ENCODE measurements at regions not wholly inside any gene's neighbourhood (a gene's known extent, or its start where the extent isn't known, plus 50 kb on each side); places are given as distances from the start of the nearest gene placed in this dataset.

DNA sequence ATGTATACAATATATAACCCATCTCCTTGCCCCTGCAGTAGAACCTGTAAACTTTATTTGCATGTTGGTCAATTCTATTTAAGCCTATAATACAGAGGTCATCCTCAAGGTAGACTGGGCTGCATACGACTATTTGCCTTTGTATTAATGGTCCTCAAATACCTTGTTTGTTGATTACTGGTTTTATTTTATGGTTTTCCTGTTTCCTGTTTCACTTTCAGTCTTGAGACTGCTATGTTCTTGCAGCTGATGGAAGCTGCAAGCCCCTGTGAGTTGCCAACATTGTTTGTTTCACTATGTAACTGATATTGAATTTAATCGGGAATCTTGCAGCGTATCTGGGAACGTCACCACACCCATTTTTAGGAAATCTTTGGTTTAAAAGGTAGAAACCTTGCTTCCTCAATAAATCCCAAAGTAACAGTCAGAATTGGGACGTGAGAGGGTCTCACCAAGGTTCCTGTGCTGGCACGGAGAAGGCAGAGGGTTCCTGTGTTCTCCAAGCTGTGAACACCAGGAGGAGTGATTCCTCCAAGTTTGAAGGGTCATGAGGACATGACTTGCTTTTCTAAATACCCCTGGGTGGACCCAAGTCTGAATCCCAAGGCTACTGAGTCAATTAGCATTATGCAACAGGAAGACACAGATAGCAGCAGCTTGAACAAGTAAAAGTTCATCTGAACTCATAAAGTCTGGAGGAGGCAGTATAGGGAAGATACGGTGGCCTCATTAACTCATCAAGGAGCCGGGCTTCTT, 110.6 kb upstream of the PNPLA4 start:
- Histone ChIP-seq H3K18ac (ENCODE audit: low read length) (no peak overlapping the region), H3K79me1 (ENCODE audit: low read length) (no peaks in the 10 kb centered on the region), H3K27me3 (ENCODE audit: insufficient read depth, low read length, poor library complexity) (no peaks in the 10 kb centered on the region), H3K23ac (ENCODE audit: low read length) (no peak overlapping the region), H3K79me2 (ENCODE audit: control insufficient read depth, insufficient read depth, low read length) (no peaks in the 10 kb centered on the region), H3K4me1 (ENCODE audit: control insufficient read depth, low read depth, low read length) (no peaks in the 10 kb centered on the region), H3K4ac (ENCODE audit: low read depth, low read length) (no peak overlapping the region), H2BK5ac (ENCODE audit: low read length) (no peak overlapping the region), H3K36me3 (ENCODE audit: control insufficient read depth, insufficient read depth, low read length) (no peaks in the 10 kb centered on the region), H2BK15ac (replicated peaks; ENCODE audit: low read depth) (no peak overlapping the region), H2BK120ac (ENCODE audit: low read depth, low read length) (no peak overlapping the region), H2AK5ac (ENCODE audit: low read length) (no peak overlapping the region), H3K4me3 (ENCODE audit: low read length) (no peak overlapping the region), H4K5ac (ENCODE audit: low read length) (no peak overlapping the region), H3K4me2 (ENCODE audit: low read length) (no peak overlapping the region), H3K27ac (ENCODE audit: low read depth, low read length) (no peak overlapping the region), H4K8ac (ENCODE audit: low read depth, low read length) (no peak overlapping the region), H3K9ac (ENCODE audit: low read length) (no peak overlapping the region), H3K56ac (ENCODE audit: low read length) (no peak overlapping the region)
- WGBS (ENCODE audit: extremely low coverage, insufficient coverage, low lambda C conversion rate), result no CpG with 5 or more reads among the region's 8 CpGs
- DNase-seq, result peak; percentile 23

DNA sequence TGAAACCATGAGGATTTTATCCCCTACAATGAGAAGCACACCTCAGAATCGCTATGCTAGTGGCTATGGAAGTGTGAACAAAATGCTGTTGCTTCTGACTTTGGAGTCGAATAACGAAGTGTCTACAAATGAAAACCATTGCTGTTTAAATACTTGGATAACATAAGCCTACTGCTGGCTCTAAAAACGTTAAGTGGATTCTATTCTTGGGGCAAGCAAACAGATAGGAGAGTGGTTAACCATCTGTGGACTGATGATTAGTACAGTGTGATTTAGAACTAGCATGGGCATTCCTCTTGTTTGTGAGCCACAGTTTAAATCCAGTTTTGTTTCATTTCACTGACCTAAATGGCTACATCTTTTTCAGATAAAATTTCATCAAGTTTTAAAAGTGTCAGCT, 109.7 kb upstream of the PNPLA4 start:
- Histone ChIP-seq H3K36me3 (ENCODE audit: control insufficient read depth, insufficient read depth, low read length) (no peaks in the 10 kb centered on the region), H3K23ac (ENCODE audit: low read length) (no peak overlapping the region), H2AK5ac (ENCODE audit: low read length) (no peak overlapping the region), H3K56ac (ENCODE audit: low read length) (no peak overlapping the region), H3K4me1 (ENCODE audit: control insufficient read depth, low read depth, low read length) (no peaks in the 10 kb centered on the region), H4K5ac (ENCODE audit: low read length) (no peak overlapping the region), H2BK5ac (ENCODE audit: low read length) (no peak overlapping the region), H3K27ac (ENCODE audit: low read depth, low read length) (no peak overlapping the region), H3K4ac (ENCODE audit: low read depth, low read length) (no peak overlapping the region), H3K27me3 (ENCODE audit: insufficient read depth, low read length, poor library complexity) (no peaks in the 10 kb centered on the region), H4K8ac (ENCODE audit: low read depth, low read length) (no peak overlapping the region), H3K4me3 (ENCODE audit: low read length) (no peak overlapping the region), H2BK120ac (ENCODE audit: low read depth, low read length) (no peak overlapping the region), H3K9ac (ENCODE audit: low read length) (no peak overlapping the region), H3K79me2 (ENCODE audit: control insufficient read depth, insufficient read depth, low read length) (no peaks in the 10 kb centered on the region), H3K4me2 (ENCODE audit: low read length) (no peak overlapping the region), H3K18ac (ENCODE audit: low read length) (no peak overlapping the region), H3K79me1 (ENCODE audit: low read length) (no peaks in the 10 kb centered on the region), H2BK15ac (replicated peaks; ENCODE audit: low read depth) (no peak overlapping the region)
- DNase-seq, result no peak
- WGBS (ENCODE audit: extremely low coverage, insufficient coverage, low lambda C conversion rate), result no CpG with 5 or more reads among the region's 4 CpGs

DNA sequence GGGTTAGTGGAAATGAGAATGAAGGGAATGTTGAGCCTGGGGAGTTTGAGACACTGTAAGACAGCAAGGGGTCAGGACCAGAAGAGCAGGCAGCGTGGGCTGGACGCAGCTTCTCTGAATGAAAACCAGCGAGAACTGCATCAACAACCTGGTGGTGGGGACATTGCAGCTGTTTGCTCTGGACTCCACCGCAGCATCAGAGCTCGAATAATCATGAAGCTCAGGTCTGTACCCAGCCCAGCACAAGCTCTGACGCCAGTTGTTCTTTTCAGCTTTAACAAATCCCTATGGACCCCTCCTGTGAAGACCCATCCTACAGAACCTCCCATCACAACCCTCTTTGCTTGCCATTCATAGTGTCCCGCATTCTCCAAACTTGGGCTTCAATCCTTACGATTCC, 106.8 kb upstream of the PNPLA4 start:
- no CpG with 5 or more reads among the region's 8 CpGs for WGBS (ENCODE audit: extremely low coverage, insufficient coverage, low lambda C conversion rate)
- H3K4me2 ChIP-seq (ENCODE audit: low read length), result no peak overlapping the region
- H3K27me3 ChIP-seq (ENCODE audit: insufficient read depth, low read length, poor library complexity), result no peaks in the 10 kb centered on the region
- DNase-seq, result peak; percentile 17
- no peaks in the 10 kb centered on the region for H3K79me2 ChIP-seq (ENCODE audit: control insufficient read depth, insufficient read depth, low read length)
- H2BK120ac ChIP-seq (ENCODE audit: low read depth, low read length), result no peak overlapping the region
- no peak overlapping the region for H3K18ac ChIP-seq (ENCODE audit: low read length)
- no peak overlapping the region for H3K9ac ChIP-seq (ENCODE audit: low read length)
- no peak overlapping the region for H2BK5ac ChIP-seq (ENCODE audit: low read length)
- H3K27ac ChIP-seq (ENCODE audit: low read depth, low read length), result no peak overlapping the region
- H2AK5ac ChIP-seq (ENCODE audit: low read length), result no peak overlapping the region
- no peak overlapping the region for H3K56ac ChIP-seq (ENCODE audit: low read length)
- H3K4me1 ChIP-seq (ENCODE audit: control insufficient read depth, low read depth, low read length), result no peaks in the 10 kb centered on the region
- no peak overlapping the region for H4K5ac ChIP-seq (ENCODE audit: low read length)
- H3K79me1 ChIP-seq (ENCODE audit: low read length), result no peaks in the 10 kb centered on the region
- H3K4me3 ChIP-seq (ENCODE audit: low read length), result no peak overlapping the region
- H4K8ac ChIP-seq (ENCODE audit: low read depth, low read length), result no peak overlapping the region
- no peaks in the 10 kb centered on the region for H3K36me3 ChIP-seq (ENCODE audit: control insufficient read depth, insufficient read depth, low read length)
- H3K23ac ChIP-seq (ENCODE audit: low read length), result no peak overlapping the region
- H3K4ac ChIP-seq (ENCODE audit: low read depth, low read length), result no peak overlapping the region
- no peak overlapping the region for H2BK15ac ChIP-seq (replicated peaks; ENCODE audit: low read depth)

DNA sequence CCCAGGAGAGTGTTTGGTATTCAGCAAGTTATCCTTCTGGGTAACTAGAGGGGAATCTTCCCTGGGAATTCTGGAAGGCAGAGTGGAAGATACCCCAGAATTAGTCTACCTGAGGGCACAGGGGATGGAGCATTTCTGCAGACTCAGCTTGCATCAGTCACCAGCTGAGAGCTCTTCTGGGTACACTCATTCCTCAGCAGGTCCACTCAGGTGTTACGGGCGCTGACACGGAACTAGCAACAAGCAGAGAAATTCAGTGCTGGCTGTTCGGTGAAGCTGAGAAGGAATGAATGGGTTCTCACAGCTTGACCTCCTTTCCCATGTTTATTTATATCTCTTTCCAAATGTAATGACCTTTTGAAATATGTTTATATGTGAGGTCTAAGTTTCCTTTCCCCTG, 106.0 kb upstream of the PNPLA4 start:
- WGBS (ENCODE audit: extremely low coverage, insufficient coverage, low lambda C conversion rate), result no CpG with 5 or more reads among the region's 4 CpGs

DNA sequence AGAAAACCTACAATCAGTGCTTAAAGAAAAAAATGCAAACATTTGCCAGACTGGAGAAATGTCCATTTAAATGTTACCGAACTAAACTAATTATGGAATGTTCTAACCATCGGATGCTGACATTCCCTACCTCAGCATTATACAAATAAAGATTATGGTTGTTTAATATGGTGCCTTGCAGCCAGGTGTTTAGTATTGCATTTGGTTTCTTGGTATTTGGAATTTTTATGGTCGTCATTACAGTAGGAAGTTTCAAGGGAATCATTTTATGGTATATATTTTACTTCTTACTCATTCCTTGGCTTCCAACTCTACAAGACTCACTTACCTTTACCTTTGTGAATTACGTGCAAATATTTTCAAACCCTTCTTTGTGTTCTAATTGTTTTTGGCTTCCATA, 103.1 kb upstream of the PNPLA4 start:
- Histone ChIP-seq H3K9ac (ENCODE audit: low read length) (no peak overlapping the region), H3K79me1 (ENCODE audit: low read length) (no peaks in the 10 kb centered on the region), H3K18ac (ENCODE audit: low read length) (no peak overlapping the region), H4K8ac (ENCODE audit: low read depth, low read length) (no peak overlapping the region), H3K4ac (ENCODE audit: low read depth, low read length) (no peak overlapping the region), H3K4me1 (ENCODE audit: control insufficient read depth, low read depth, low read length) (no peaks in the 10 kb centered on the region), H3K27me3 (ENCODE audit: insufficient read depth, low read length, poor library complexity) (no peaks in the 10 kb centered on the region), H3K23ac (ENCODE audit: low read length) (no peak overlapping the region), H2BK120ac (ENCODE audit: low read depth, low read length) (no peak overlapping the region), H3K4me3 (ENCODE audit: low read length) (no peak overlapping the region), H2BK5ac (ENCODE audit: low read length) (no peak overlapping the region), H2BK15ac (replicated peaks; ENCODE audit: low read depth) (no peak overlapping the region), H4K5ac (ENCODE audit: low read length) (no peak overlapping the region), H3K27ac (ENCODE audit: low read depth, low read length) (no peak overlapping the region), H3K56ac (ENCODE audit: low read length) (no peak overlapping the region), H3K79me2 (ENCODE audit: control insufficient read depth, insufficient read depth, low read length) (no peaks in the 10 kb centered on the region), H2AK5ac (ENCODE audit: low read length) (no peak overlapping the region), H3K4me2 (ENCODE audit: low read length) (no peak overlapping the region), H3K36me3 (ENCODE audit: control insufficient read depth, insufficient read depth, low read length) (no peaks in the 10 kb centered on the region)
- DNase-seq, result no peak
- no CpG with 5 or more reads among the region's 4 CpGs for WGBS (ENCODE audit: extremely low coverage, insufficient coverage, low lambda C conversion rate)

More for the DNA sequence above, 106.0 kb upstream of the PNPLA4 start:
- DNase-seq, result no peak
- no peak overlapping the region for H3K4ac ChIP-seq (ENCODE audit: low read depth, low read length)
- H3K36me3 ChIP-seq (ENCODE audit: control insufficient read depth, insufficient read depth, low read length), result no peaks in the 10 kb centered on the region
- H3K27me3 ChIP-seq (ENCODE audit: insufficient read depth, low read length, poor library complexity), result no peaks in the 10 kb centered on the region
- H3K27ac ChIP-seq (ENCODE audit: low read depth, low read length), result no peak overlapping the region
- no peak overlapping the region for H2AK5ac ChIP-seq (ENCODE audit: low read length)
- H4K8ac ChIP-seq (ENCODE audit: low read depth, low read length), result no peak overlapping the region
- no peak overlapping the region for H4K5ac ChIP-seq (ENCODE audit: low read length)
- H3K9ac ChIP-seq (ENCODE audit: low read length), result no peak overlapping the region
- no peaks in the 10 kb centered on the region for H3K79me1 ChIP-seq (ENCODE audit: low read length)
- H3K79me2 ChIP-seq (ENCODE audit: control insufficient read depth, insufficient read depth, low read length), result no peaks in the 10 kb centered on the region
- no peak overlapping the region for H2BK5ac ChIP-seq (ENCODE audit: low read length)
- no peak overlapping the region for H2BK15ac ChIP-seq (replicated peaks; ENCODE audit: low read depth)
- no peaks in the 10 kb centered on the region for H3K4me1 ChIP-seq (ENCODE audit: control insufficient read depth, low read depth, low read length)
- no peak overlapping the region for H3K18ac ChIP-seq (ENCODE audit: low read length)
- H3K23ac ChIP-seq (ENCODE audit: low read length), result no peak overlapping the region
- no peak overlapping the region for H3K56ac ChIP-seq (ENCODE audit: low read length)
- H2BK120ac ChIP-seq (ENCODE audit: low read depth, low read length), result no peak overlapping the region
- no peak overlapping the region for H3K4me3 ChIP-seq (ENCODE audit: low read length)
- no peak overlapping the region for H3K4me2 ChIP-seq (ENCODE audit: low read length)

DNA sequence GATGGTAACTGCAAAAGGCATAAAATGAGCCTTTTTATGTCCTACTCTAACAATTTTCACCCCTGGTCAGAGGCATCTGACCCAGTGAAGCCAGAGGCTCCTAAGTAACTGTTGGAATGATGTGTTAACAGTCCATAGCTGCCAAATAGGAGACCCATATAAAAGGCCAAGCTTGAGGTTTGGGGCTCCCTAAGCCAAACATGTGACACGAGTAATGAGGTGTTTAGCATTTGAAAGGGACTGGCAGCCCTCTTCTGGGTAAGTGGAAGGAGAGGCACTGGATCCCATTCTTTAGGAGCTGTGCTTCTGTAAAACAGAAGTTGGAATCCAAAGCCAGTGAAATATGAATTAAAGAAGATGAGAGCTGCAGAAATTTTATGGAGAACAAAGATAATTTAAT, 100.6 kb upstream of the PNPLA4 start:
- Histone ChIP-seq H2BK120ac (ENCODE audit: low read depth, low read length) (no peak overlapping the region), H3K9ac (ENCODE audit: low read length) (no peak overlapping the region), H3K18ac (ENCODE audit: low read length) (no peak overlapping the region), H3K27me3 (ENCODE audit: insufficient read depth, low read length, poor library complexity) (no peaks in the 10 kb centered on the region), H2AK5ac (ENCODE audit: low read length) (no peak overlapping the region), H3K79me2 (ENCODE audit: control insufficient read depth, insufficient read depth, low read length) (no peaks in the 10 kb centered on the region), H3K56ac (ENCODE audit: low read length) (no peak overlapping the region), H3K27ac (ENCODE audit: low read depth, low read length) (no peak overlapping the region), H3K4me3 (ENCODE audit: low read length) (no peak overlapping the region), H4K8ac (ENCODE audit: low read depth, low read length) (no peak overlapping the region), H3K23ac (ENCODE audit: low read length) (no peak overlapping the region), H3K4me1 (ENCODE audit: control insufficient read depth, low read depth, low read length) (no peaks in the 10 kb centered on the region), H4K5ac (ENCODE audit: low read length) (no peak overlapping the region), H3K79me1 (ENCODE audit: low read length) (no peaks in the 10 kb centered on the region), H2BK5ac (ENCODE audit: low read length) (no peak overlapping the region), H2BK15ac (replicated peaks; ENCODE audit: low read depth) (no peak overlapping the region), H3K4ac (ENCODE audit: low read depth, low read length) (no peak overlapping the region), H3K36me3 (ENCODE audit: control insufficient read depth, insufficient read depth, low read length) (no peaks in the 10 kb centered on the region), H3K4me2 (ENCODE audit: low read length) (no peak overlapping the region)
- no CpG with 5 or more reads among the region's 1 CpG for WGBS (ENCODE audit: extremely low coverage, insufficient coverage, low lambda C conversion rate)
- no peak for DNase-seq

Data from mesendoderm (in vitro differentiated cells).